BE2C (cell line): ENCODE measurements at regions not wholly inside any gene's neighbourhood (a gene's known extent, or its start where the extent isn't known, plus 50 kb on each side); places are given as distances from the start of the nearest gene placed in this dataset.

Source experiments
- DNase-seq: peaks from one replicate; pipeline ENCODE4 v3.0.0-alpha.2; 2020
- H3K27me3 ChIP-seq: fragments of 250-450 bp; sonication (Bioruptor Pico); 2 replicates; pipeline ENCODE4 v1.5.1; 2020; ENCODE audit warnings: mild to moderate bottlenecking
- H3K36me3 ChIP-seq: fragments of 250-450 bp; sonication (Bioruptor Pico); 2 replicates; pipeline ENCODE4 v1.5.1; 2020; ENCODE audit warnings: mild to moderate bottlenecking
- H3K4me1 ChIP-seq: fragments of 250-450 bp; sonication (Bioruptor Pico); 2 replicates; pipeline ENCODE4 v1.5.1; 2020
- H3K4me3 ChIP-seq: 2 replicates; pipeline ENCODE4 v1.5.1; 2011; ENCODE audit warnings: low read depth, low read length
- H3K9me3 ChIP-seq: fragments of 250-450 bp; sonication (Bioruptor Pico); 2 replicates; pipeline ENCODE4 v1.5.1; 2020
- TF ChIP-seq, protein P1 (sequence below): IDR thresholded peaks from 2 replicates; pipeline ENCODE4 v1.5.1; 2012; ENCODE audit warnings: mild to moderate bottlenecking, low read depth, low read length

GRCh38 chrX:46072791-46073190, 472.4 kb downstream of the ZNF674 start:
- Histone ChIP-seq H3K9me3 (no peaks in the 10 kb centered on the region), H3K36me3 (no peaks in the 10 kb centered on the region), H3K27me3 (no peaks in the 10 kb centered on the region), H3K4me3 (no peak overlapping the region), H3K4me1 (no peaks in the 10 kb centered on the region)
- TF ChIP-seq, protein P1, sequence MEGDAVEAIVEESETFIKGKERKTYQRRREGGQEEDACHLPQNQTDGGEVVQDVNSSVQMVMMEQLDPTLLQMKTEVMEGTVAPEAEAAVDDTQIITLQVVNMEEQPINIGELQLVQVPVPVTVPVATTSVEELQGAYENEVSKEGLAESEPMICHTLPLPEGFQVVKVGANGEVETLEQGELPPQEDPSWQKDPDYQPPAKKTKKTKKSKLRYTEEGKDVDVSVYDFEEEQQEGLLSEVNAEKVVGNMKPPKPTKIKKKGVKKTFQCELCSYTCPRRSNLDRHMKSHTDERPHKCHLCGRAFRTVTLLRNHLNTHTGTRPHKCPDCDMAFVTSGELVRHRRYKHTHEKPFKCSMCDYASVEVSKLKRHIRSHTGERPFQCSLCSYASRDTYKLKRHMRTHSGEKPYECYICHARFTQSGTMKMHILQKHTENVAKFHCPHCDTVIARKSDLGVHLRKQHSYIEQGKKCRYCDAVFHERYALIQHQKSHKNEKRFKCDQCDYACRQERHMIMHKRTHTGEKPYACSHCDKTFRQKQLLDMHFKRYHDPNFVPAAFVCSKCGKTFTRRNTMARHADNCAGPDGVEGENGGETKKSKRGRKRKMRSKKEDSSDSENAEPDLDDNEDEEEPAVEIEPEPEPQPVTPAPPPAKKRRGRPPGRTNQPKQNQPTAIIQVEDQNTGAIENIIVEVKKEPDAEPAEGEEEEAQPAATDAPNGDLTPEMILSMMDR, result no peak
- no peak for DNase-seq

- no peak overlapping the region for H3K4me3 ChIP-seq
- TF ChIP-seq, protein P1, result no peak
- H3K36me3 ChIP-seq, result no peaks in the 10 kb centered on the region
- H3K27me3 ChIP-seq, result no peaks in the 10 kb centered on the region
- DNase-seq, result no peak
- H3K4me1 ChIP-seq, result no peaks in the 10 kb centered on the region
- no peaks in the 10 kb centered on the region for H3K9me3 ChIP-seq
Observed at GRCh38 chrX:46072372-46072771, 472.8 kb downstream of the ZNF674 start.

DNA sequence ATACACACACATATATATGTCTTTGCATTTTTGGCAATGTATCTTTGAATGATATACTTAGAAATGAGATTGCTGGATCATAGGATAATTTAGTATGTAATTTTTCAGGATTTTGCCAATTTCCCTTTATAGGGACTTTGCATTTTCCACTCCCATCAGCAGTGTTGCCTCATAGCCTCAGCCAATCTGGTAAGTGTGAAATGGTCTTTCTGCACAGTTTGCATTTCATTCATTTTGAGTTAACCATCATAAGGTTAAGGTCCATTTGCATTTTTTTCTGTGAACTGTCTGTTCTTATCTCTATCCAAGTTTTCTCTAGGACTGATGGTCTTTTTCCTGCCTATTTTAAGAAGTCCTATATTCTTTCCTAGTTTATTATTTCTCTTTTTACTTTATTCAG, 474.8 kb downstream of the ZNF674 start:
- no peak for DNase-seq
- Histone ChIP-seq H3K4me3 (no peak overlapping the region), H3K4me1 (no peaks in the 10 kb centered on the region), H3K36me3 (no peaks in the 10 kb centered on the region), H3K27me3 (no peaks in the 10 kb centered on the region), H3K9me3 (no peaks in the 10 kb centered on the region)
- TF ChIP-seq, protein P1, result no peak

- Histone ChIP-seq H3K4me1 (no peaks in the 10 kb centered on the region), H3K4me3 (no peak overlapping the region), H3K36me3 (no peaks in the 10 kb centered on the region), H3K27me3 (no peaks in the 10 kb centered on the region), H3K9me3 (no peaks in the 10 kb centered on the region)
- TF ChIP-seq, protein P1, result no peak
- no peak for DNase-seq
Observed at GRCh38 chrX:46059316-46059715, 485.9 kb downstream of the ZNF674 start.

DNA sequence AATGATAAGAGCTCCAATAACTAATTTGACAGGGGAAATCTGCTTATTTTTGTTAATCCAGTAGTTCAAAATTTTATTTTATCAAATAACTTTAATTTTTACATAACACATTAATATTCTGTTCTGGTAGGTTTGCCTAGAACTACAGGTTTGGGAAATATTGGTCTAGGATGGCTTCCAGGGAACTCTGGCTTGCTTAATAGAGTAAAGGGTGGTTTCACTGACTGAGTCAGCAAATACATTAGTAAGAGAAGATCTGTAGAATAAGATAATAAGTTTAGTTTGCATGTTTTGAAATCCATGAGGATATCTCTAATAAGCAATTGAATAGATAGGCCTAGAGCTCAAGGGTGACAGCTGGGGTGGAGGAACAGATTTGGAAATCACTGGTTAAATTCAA, 500.7 kb downstream of the ZNF674 start:
- Histone ChIP-seq H3K27me3 (no peaks in the 10 kb centered on the region), H3K36me3 (no peaks in the 10 kb centered on the region), H3K9me3 (no peaks in the 10 kb centered on the region), H3K4me3 (no peak overlapping the region), H3K4me1 (no peaks in the 10 kb centered on the region)
- TF ChIP-seq, protein P1, result no peak
- DNase-seq, result no peak

- TF ChIP-seq, protein P1, result no peak
- Histone ChIP-seq H3K4me1 (no peaks in the 10 kb centered on the region), H3K27me3 (no peaks in the 10 kb centered on the region), H3K9me3 (no peaks in the 10 kb centered on the region), H3K36me3 (no peaks in the 10 kb centered on the region), H3K4me3 (no peak overlapping the region)
- no peak for DNase-seq
Observed at GRCh38 chrX:46040001-46040400, 505.2 kb downstream of the ZNF674 start.
